Neural cell (in vitro differentiated cells): ENCODE measurements at regions not wholly inside any gene's neighbourhood (a gene's known extent, or its start where the extent isn't known, plus 50 kb on each side); places are given as distances from the start of the nearest gene placed in this dataset.

ENCODE experiments used
- H2AFZ ChIP-seq: fragments of 200-600, 300-800 bp; sonication (generic), shearing (Covaris generic); 2 replicates; pipeline ENCODE4 v1.6.0; 2014; ENCODE audit warnings: low read depth, mild to moderate bottlenecking, antibody characterized with exemption, low read length, moderate library complexity
- H3F3A ChIP-seq: fragments of 200-600 bp; shearing (Covaris generic); 2 replicates; pipeline ENCODE4 v1.6.1; 2016; ENCODE audit warnings: mild to moderate bottlenecking, moderate library complexity, mixed read lengths, antibody characterized with exemption, low read length; ENCODE audit not compliant: insufficient read depth, poor library complexity, severe bottlenecking
- H3K27ac ChIP-seq: fragments of 200-600, 300-800 bp; sonication (generic), shearing (Covaris generic); 2 replicates; pipeline ENCODE4 v1.5.1; 2014; ENCODE audit warnings: mild to moderate bottlenecking, low read length, moderate library complexity
- H3K27me3 ChIP-seq: fragments of 300-800, 200-600 bp; sonication (generic), shearing (Covaris generic); 2 replicates; pipeline ENCODE4 v1.6.0; 2014; ENCODE audit warnings: mild to moderate bottlenecking, low read depth, low read length, moderate library complexity; ENCODE audit not compliant: insufficient read depth
- H3K36me3 ChIP-seq: fragments of 300-800, 200-600 bp; sonication (generic), shearing (Covaris generic); 2 replicates; pipeline ENCODE4 v1.5.1; 2014; ENCODE audit warnings: mild to moderate bottlenecking, antibody characterized with exemption, low read length, moderate library complexity; ENCODE audit not compliant: insufficient read depth
- H3K4me2 ChIP-seq: fragments of 300-800, 200-600 bp; sonication (generic), shearing (Covaris generic); 2 replicates; pipeline ENCODE4 v1.6.0; 2014; ENCODE audit warnings: mild to moderate bottlenecking, low read length
- H3K4me3 ChIP-seq: fragments of 300-800, 200-600 bp; sonication (generic), shearing (Covaris generic); 2 replicates; pipeline ENCODE4 v1.5.1; 2014; ENCODE audit warnings: mild to moderate bottlenecking, low read length, moderate library complexity
- H3K79me2 ChIP-seq: fragments of 200-600 bp; shearing (Covaris generic); replicated peaks from 2 replicates; pipeline ENCODE4 v1.6.0; 2014; ENCODE audit warnings: mild to moderate bottlenecking, low read length, moderate library complexity; ENCODE audit not compliant: insufficient read depth
- H3K9ac ChIP-seq: fragments of 300-800, 200-600 bp; sonication (generic), shearing (Covaris generic); 2 replicates; pipeline ENCODE4 v1.6.1; 2016; ENCODE audit warnings: mild to moderate bottlenecking, low read length, mixed read lengths
- H3K9me2 ChIP-seq: fragments of 200-600 bp; shearing (Covaris generic); 2 replicates; pipeline ENCODE4 v1.6.1; 2016; ENCODE audit warnings: mild to moderate bottlenecking, low read length, mixed read lengths; ENCODE audit not compliant: insufficient read depth
- H3K9me3 ChIP-seq: fragments of 200-600, 300-800 bp; sonication (generic), shearing (Covaris generic); 2 replicates; pipeline ENCODE4 v1.6.1; 2016; ENCODE audit warnings: mild to moderate bottlenecking, mixed run types, low read length, moderate library complexity, mixed read lengths
- H4K20me1 ChIP-seq: fragments of 200-600 bp; shearing (Covaris generic); 2 replicates; pipeline ENCODE4 v1.6.1; 2016; ENCODE audit warnings: mild to moderate bottlenecking, mixed run types; ENCODE audit not compliant: insufficient read depth
- EP300 ChIP-seq: fragments of 450-650 bp; conservative IDR thresholded peaks from 2 replicates; pipeline ENCODE4 v1.6.1; 2014; ENCODE audit warnings: antibody characterized with exemption, mild to moderate bottlenecking, moderate library complexity; ENCODE audit not compliant: poor library complexity, severe bottlenecking
- EZH2 ChIP-seq: fragments of 200-600, 300-800 bp; shearing (Covaris generic), sonication (generic); IDR thresholded peaks from 2 replicates; pipeline ENCODE4 v1.6.1; 2014; ENCODE audit warnings: antibody characterized with exemption, low read length, borderline replicate concordance, mild to moderate bottlenecking; ENCODE audit not compliant: insufficient read depth, poor library complexity, severe bottlenecking
- MXI1 ChIP-seq: fragments of 450-650 bp; conservative IDR thresholded peaks from 2 replicates; pipeline ENCODE4 v1.6.1; 2014; ENCODE audit warnings: antibody characterized with exemption, mild to moderate bottlenecking; ENCODE audit not compliant: poor library complexity, severe bottlenecking
- POLR2AphosphoS5 ChIP-seq: IDR thresholded peaks from 2 replicates; pipeline ENCODE4 v1.6.1; 2012
- RAD21 ChIP-seq: fragments of 450-650 bp; conservative IDR thresholded peaks from 2 replicates; pipeline ENCODE4 v1.6.1; 2014; ENCODE audit warnings: antibody characterized with exemption, mild to moderate bottlenecking, moderate library complexity
- SMC3 ChIP-seq: fragments of 450-650 bp; conservative IDR thresholded peaks from 2 replicates; pipeline ENCODE4 v1.6.1; 2014; ENCODE audit warnings: antibody characterized with exemption, mild to moderate bottlenecking, moderate library complexity; ENCODE audit not compliant: poor library complexity
- TAF1 ChIP-seq: IDR thresholded peaks from 2 replicates; pipeline ENCODE4 v1.6.1; 2012; ENCODE audit warnings: low read depth
- TF ChIP-seq, protein P1 (sequence below): fragments of 450-650 bp; IDR thresholded peaks from 2 replicates; pipeline ENCODE4 v1.5.1; 2014; ENCODE audit warnings: antibody characterized with exemption, mild to moderate bottlenecking, moderate library complexity; ENCODE audit not compliant: poor library complexity, severe bottlenecking
- TF ChIP-seq, protein P2 (sequence below): IDR thresholded peaks from 2 replicates; pipeline ENCODE4 v1.6.1; 2012; ENCODE audit warnings: borderline replicate concordance

DNA sequence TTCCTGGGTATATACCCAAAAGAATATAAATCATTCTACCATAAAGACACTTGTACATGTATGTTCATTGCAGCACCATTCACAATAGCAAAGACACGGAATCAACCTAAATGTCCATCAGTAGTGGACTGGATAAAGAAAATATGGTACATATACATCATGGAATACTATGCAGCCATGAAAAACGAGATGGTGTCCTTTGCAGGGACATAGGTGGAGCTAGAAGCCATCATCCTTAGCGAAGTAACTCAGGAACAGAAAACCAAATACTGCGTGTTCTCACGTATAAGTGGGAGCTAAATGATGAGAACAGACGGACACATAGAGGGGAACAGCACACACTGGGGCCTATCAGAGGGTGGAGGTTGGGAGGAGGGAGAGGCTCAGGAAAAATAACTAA is 183.7 kb upstream of the CELF2 start:
- H3F3A ChIP-seq: no peaks in the 10 kb centered on the region
- TF ChIP-seq SMC3 (no peak), MXI1 (no peak), TAF1 (no peak), POLR2AphosphoS5 (no peak), RAD21 (no peak), EP300 (no peak), EZH2 (no peak)
- TF ChIP-seq, protein P1, sequence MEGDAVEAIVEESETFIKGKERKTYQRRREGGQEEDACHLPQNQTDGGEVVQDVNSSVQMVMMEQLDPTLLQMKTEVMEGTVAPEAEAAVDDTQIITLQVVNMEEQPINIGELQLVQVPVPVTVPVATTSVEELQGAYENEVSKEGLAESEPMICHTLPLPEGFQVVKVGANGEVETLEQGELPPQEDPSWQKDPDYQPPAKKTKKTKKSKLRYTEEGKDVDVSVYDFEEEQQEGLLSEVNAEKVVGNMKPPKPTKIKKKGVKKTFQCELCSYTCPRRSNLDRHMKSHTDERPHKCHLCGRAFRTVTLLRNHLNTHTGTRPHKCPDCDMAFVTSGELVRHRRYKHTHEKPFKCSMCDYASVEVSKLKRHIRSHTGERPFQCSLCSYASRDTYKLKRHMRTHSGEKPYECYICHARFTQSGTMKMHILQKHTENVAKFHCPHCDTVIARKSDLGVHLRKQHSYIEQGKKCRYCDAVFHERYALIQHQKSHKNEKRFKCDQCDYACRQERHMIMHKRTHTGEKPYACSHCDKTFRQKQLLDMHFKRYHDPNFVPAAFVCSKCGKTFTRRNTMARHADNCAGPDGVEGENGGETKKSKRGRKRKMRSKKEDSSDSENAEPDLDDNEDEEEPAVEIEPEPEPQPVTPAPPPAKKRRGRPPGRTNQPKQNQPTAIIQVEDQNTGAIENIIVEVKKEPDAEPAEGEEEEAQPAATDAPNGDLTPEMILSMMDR: no peak
- TF ChIP-seq, protein P2, sequence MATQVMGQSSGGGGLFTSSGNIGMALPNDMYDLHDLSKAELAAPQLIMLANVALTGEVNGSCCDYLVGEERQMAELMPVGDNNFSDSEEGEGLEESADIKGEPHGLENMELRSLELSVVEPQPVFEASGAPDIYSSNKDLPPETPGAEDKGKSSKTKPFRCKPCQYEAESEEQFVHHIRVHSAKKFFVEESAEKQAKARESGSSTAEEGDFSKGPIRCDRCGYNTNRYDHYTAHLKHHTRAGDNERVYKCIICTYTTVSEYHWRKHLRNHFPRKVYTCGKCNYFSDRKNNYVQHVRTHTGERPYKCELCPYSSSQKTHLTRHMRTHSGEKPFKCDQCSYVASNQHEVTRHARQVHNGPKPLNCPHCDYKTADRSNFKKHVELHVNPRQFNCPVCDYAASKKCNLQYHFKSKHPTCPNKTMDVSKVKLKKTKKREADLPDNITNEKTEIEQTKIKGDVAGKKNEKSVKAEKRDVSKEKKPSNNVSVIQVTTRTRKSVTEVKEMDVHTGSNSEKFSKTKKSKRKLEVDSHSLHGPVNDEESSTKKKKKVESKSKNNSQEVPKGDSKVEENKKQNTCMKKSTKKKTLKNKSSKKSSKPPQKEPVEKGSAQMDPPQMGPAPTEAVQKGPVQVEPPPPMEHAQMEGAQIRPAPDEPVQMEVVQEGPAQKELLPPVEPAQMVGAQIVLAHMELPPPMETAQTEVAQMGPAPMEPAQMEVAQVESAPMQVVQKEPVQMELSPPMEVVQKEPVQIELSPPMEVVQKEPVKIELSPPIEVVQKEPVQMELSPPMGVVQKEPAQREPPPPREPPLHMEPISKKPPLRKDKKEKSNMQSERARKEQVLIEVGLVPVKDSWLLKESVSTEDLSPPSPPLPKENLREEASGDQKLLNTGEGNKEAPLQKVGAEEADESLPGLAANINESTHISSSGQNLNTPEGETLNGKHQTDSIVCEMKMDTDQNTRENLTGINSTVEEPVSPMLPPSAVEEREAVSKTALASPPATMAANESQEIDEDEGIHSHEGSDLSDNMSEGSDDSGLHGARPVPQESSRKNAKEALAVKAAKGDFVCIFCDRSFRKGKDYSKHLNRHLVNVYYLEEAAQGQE: no peak

DNA sequence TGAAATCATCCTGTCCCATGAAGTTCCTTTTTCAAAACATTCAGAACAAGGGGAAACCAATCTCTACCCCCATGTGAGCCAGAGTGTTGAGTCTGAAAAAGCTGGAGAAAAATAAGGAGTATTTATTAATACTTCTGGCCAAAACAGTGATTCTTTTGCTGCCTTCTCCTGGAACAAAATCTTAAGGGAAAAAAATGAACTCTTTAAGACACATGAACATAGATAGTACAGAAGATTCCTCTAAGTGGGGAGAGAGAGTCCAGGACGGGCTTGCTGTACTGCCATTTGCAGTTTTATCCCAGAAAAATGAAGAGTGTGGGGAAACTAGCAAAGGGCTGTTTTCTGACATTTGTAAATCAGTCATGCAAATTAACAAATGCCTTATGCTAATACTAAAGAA is 173.4 kb upstream of the CELF2 start:
- Histone ChIP-seq H3K4me3 (no peak overlapping the region), H3K27ac (no peak overlapping the region)

More for the DNA sequence above, 183.7 kb upstream of the CELF2 start:
- Histone ChIP-seq H3K79me2 (no peaks in the 10 kb centered on the region), H3K9ac (no peak overlapping the region), H4K20me1 (no peaks in the 10 kb centered on the region), H2AFZ (no peak overlapping the region), H3K4me2 (no peak overlapping the region), H3K9me2 (no peaks in the 10 kb centered on the region), H3K27ac (no peak overlapping the region), H3K4me3 (no peak overlapping the region), H3K27me3 (no peaks in the 10 kb centered on the region), H3K9me3 (no peaks in the 10 kb centered on the region), H3K36me3 (no peaks in the 10 kb centered on the region)

More for the DNA sequence above, 173.4 kb upstream of the CELF2 start:
- Histone ChIP-seq H3K9ac (no peak overlapping the region), H3K9me2 (no peaks in the 10 kb centered on the region), H2AFZ (no peak overlapping the region), H4K20me1 (no peaks in the 10 kb centered on the region), H3K4me2 (no peak overlapping the region), H3K36me3 (no peaks in the 10 kb centered on the region), H3K79me2 (no peaks in the 10 kb centered on the region), H3K27me3 (no peaks in the 10 kb centered on the region), H3F3A (no peaks in the 10 kb centered on the region), H3K9me3 (peaks cover 7% of the 10 kb centered on the region)
- TF ChIP-seq, protein P1: no peak
- TF ChIP-seq EP300 (no peak), TAF1 (no peak), RAD21 (no peak), SMC3 (no peak), POLR2AphosphoS5 (no peak)
- TF ChIP-seq, protein P2: no peak
